GM12875 (cell line): ENCODE measurements at regions not wholly inside any gene's neighbourhood (a gene's known extent, or its start where the extent isn't known, plus 50 kb on each side); places are given as distances from the start of the nearest gene placed in this dataset.

ENCODE experiments used
- H3K4me3 ChIP-seq: one replicate; pipeline ENCODE4 v1.5.1; 2011; ENCODE audit warnings: low read depth, low read length, control low read depth
- TF ChIP-seq, protein P1 (sequence below): IDR thresholded peaks from 2 replicates; pipeline ENCODE4 v1.5.1; 2011; ENCODE audit warnings: low read depth, mild to moderate bottlenecking, control low read depth, inconsistent platforms, low read length, moderate library complexity, borderline replicate concordance; ENCODE audit not compliant: insufficient read depth

DNA sequence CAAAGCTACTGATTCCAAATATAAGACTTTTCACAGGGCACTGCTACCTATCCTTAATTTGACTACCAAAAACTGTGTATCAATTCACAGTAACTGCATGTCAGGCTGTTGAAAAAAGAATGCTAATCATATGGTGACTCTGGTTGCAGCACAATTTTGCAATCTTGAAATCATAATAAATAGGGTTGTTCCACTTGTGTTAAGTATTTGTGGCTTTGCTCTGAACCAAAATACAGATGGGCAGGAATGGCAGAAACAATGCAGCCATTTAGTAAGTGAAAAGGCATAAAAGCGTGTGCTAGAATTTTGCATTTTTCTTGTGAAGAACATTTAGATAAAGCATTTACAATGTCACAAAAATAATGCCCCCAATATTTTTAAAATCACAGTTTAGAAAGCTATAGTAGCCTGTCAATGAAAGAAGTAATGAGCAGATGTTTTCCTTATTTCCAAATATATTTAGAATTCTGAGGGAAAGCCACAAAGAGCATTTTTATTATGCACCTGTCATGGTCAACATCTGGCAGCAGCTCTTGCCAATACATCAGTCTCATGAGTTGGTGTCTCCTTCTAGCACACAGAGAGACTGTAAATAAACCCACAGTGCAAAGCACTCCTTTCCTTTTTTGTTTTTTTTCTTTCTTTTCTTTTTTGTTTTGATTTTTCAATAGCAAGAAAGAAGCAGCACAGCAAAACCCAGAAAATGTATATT, 54.8 kb upstream of the PAM start:
- no peak overlapping the region for H3K4me3 ChIP-seq
- TF ChIP-seq, protein P1, sequence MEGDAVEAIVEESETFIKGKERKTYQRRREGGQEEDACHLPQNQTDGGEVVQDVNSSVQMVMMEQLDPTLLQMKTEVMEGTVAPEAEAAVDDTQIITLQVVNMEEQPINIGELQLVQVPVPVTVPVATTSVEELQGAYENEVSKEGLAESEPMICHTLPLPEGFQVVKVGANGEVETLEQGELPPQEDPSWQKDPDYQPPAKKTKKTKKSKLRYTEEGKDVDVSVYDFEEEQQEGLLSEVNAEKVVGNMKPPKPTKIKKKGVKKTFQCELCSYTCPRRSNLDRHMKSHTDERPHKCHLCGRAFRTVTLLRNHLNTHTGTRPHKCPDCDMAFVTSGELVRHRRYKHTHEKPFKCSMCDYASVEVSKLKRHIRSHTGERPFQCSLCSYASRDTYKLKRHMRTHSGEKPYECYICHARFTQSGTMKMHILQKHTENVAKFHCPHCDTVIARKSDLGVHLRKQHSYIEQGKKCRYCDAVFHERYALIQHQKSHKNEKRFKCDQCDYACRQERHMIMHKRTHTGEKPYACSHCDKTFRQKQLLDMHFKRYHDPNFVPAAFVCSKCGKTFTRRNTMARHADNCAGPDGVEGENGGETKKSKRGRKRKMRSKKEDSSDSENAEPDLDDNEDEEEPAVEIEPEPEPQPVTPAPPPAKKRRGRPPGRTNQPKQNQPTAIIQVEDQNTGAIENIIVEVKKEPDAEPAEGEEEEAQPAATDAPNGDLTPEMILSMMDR: no peak

DNA sequence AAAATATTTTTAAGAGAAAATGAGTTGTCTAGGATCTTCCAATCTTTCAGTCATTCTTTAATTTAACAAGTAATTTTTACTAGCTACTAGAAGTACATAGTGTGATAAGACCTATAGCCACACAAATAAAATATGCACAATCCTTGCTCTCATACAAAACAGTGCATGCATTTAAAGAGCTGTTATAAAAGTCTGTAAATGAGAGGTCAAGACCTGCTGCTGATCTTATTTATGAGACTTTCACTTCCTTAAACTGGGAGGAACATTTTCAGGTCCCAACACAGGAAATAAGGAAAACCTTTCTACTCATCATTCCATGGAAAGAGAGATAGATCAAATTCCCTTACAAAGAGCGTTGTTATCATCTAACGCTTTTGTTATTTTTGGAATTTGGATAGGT, 54.2 kb upstream of the PAM start:
- H3K4me3 ChIP-seq: no peak overlapping the region
- TF ChIP-seq, protein P1: no peak

DNA sequence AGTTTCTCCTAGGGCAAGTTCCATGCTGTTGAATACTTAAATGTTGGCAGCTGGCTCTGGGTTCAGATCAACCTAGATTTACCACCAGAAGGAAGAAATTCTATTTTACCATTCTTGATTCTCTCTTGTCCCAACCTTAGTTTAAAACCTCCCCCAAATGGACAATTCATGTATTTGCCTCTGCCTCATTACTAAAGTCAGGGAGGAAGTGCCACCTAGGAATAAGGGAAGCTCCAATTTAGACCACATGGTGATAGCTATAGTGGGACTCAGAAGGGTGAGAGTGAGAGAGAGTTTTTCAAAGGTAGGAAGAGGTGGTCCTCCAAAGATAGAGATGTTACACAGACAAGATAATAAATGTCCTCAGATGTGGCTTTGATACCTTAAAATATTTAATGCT, 53.4 kb upstream of the PAM start:
- TF ChIP-seq, protein P1: no peak
- H3K4me3 ChIP-seq: no peak overlapping the region
